ENCODE measurements at regions not wholly inside any gene's neighbourhood (a gene's known extent, or its start where the extent isn't known, plus 50 kb on each side); places are given as distances from the start of the nearest gene placed in this dataset.

DNA sequence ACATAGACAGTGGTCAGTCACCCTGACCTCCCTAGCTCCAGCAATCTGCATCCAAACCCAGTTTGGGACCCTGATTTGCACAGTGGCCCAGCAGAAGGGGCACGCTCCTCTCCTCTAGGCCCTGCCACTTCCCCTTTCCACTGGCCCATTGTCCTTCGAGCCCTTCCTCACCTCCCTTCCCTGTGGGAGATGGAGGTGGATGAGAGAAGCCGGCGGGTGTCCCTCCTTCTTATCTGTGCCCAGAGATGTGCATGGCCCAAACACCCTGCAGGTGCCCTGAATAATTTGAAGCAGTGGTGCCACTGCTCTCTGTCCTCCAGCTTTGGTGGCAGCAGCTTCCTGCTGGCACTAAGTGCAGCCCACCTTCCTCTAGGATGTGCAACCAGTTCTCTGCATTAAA is 140.0 kb downstream of the BARX1 start:
- no peaks in the 10 kb centered on the region for H3K36me3 ChIP-seq
- TF ChIP-seq, protein P1, sequence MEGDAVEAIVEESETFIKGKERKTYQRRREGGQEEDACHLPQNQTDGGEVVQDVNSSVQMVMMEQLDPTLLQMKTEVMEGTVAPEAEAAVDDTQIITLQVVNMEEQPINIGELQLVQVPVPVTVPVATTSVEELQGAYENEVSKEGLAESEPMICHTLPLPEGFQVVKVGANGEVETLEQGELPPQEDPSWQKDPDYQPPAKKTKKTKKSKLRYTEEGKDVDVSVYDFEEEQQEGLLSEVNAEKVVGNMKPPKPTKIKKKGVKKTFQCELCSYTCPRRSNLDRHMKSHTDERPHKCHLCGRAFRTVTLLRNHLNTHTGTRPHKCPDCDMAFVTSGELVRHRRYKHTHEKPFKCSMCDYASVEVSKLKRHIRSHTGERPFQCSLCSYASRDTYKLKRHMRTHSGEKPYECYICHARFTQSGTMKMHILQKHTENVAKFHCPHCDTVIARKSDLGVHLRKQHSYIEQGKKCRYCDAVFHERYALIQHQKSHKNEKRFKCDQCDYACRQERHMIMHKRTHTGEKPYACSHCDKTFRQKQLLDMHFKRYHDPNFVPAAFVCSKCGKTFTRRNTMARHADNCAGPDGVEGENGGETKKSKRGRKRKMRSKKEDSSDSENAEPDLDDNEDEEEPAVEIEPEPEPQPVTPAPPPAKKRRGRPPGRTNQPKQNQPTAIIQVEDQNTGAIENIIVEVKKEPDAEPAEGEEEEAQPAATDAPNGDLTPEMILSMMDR (IDR thresholded peaks at IDR 0.05): no peak
- no peak overlapping the region for H3K27ac ChIP-seq
- intact Hi-C loops (cut with DNase I): no loop called here
- H3K4me3 ChIP-seq: no peak overlapping the region
- no peaks in the 10 kb centered on the region for H3K27me3 ChIP-seq
- DNase-seq (no peak), ATAC-seq (no peak)
- no peaks in the 10 kb centered on the region for H3K9me3 ChIP-seq
- H3K4me1 ChIP-seq: no peaks in the 10 kb centered on the region

DNA sequence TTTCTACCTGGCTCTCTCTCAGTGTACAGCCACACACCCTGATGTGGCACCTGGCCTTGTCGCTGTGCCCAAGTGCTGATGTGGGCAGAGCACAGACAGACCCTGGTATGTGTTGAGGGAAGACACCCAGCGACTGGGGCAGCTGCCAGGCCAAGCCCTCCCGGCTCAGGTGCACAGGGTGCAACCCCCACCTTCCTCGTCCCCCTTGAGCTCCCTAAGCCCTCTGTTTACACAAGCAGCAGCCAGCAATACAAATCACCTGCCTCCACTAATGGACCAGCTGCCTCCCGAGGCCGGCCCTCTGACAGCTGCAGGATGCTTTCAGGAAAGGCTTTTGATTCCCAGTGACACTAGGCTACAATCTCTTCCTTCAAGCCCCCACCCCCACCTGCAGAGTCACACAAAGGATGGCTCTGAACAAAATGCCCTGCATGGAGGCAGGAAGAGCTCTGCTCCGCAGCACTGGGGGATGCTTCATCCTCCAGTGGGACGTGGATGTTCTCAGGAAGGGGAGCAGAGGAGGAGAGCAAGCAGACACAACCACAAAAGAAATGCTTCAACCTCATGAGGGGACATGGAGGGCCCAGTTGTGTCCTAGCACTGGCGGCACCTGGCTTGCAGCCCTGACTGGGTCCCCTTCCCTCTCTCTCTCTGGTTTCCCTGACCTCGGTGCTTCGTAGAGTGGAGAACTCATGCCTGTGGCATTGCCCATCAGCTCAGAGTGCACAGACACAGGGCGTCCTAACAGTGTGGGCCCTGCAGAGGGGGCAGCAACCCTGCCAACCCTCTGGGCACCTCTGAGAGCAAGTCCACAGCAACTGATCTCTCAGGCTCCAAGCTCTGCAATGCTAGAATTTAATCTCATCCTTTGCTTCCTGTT is 140.8 kb downstream of the BARX1 start:
- H3K4me3 ChIP-seq: no peak overlapping the region
- H3K9me3 ChIP-seq: no peaks in the 10 kb centered on the region
- intact Hi-C loops (cut with DNase I): no loop called here
- TF ChIP-seq, protein P1 (IDR thresholded peaks at IDR 0.05): no peak
- H3K36me3 ChIP-seq: no peaks in the 10 kb centered on the region
- no peaks in the 10 kb centered on the region for H3K27me3 ChIP-seq
- ATAC-seq (no peak), DNase-seq (peak; percentile 56)
- no peaks in the 10 kb centered on the region for H3K4me1 ChIP-seq
- no peak overlapping the region for H3K27ac ChIP-seq

DNA sequence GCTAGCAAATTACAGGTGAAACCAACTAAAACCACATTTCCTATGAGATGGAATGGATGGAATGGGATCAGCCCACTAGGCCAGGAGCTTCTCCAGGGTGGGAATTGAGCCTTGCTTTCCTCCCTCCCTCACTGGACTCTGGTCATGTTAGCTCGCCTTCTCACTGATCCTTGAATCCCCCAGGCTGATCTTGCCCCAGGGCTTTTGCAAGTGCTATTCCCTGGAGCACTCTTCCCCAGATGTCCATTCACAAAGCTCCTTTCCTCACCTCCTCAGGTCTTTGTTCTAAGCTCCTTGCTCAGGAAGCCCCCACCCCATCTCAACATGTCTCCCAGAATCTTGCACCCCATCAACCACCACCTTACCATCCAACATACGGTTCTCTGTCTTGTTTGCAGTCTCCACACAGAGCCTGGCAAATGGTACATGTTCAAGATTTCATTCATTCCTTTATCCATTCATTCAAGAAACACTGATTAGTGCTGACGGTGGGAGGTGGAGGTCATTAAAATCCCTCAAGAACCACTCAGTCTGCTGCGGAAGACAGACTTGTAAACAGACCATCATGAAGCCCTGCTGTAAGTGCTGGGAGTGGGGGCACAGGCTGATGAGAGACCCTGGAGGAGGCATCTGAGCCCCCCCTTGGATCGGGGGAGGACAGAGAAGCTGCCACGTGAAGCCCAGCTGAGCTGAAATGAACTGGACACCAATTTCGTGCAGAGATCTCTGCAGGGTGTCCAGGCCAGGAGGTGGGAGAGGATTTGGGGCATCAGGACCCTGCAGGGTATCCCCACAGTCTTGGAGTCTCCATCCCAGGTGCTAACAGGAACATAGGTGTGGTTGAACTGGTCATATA is 141.7 kb downstream of the BARX1 start:
- Histone ChIP-seq H3K27me3 (no peaks in the 10 kb centered on the region), H3K36me3 (no peaks in the 10 kb centered on the region), H3K27ac (no peak overlapping the region), H3K4me3 (no peak overlapping the region), H3K4me1 (no peaks in the 10 kb centered on the region), H3K9me3 (no peaks in the 10 kb centered on the region)
- ATAC-seq: no peak
- intact Hi-C loops (cut with DNase I): no loop called here
- DNase-seq: no peak
- TF ChIP-seq, protein P1 (IDR thresholded peaks at IDR 0.05): no peak

DNA sequence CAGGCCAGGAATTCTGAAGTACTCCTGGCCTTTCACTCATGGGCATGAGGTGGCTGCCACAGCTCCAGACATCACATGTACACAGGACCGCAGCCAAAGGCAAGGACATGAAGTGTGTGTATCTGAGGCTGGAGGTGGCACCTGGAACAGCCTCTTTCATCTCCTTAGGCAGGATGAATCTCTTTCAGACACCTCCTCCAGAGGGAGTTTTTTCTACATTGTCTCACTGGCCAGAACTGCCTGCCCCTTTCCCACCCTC is 142.8 kb downstream of the BARX1 start:
- intact Hi-C loops (cut with DNase I): no loop called here
- DNase-seq: no peak
- no peak for ATAC-seq
- TF ChIP-seq, protein P1 (IDR thresholded peaks at IDR 0.05): no peak
- Histone ChIP-seq H3K9me3 (no peaks in the 10 kb centered on the region), H3K36me3 (no peaks in the 10 kb centered on the region), H3K4me3 (no peak overlapping the region), H3K27me3 (no peaks in the 10 kb centered on the region), H3K4me1 (no peaks in the 10 kb centered on the region), H3K27ac (no peak overlapping the region)

DNA sequence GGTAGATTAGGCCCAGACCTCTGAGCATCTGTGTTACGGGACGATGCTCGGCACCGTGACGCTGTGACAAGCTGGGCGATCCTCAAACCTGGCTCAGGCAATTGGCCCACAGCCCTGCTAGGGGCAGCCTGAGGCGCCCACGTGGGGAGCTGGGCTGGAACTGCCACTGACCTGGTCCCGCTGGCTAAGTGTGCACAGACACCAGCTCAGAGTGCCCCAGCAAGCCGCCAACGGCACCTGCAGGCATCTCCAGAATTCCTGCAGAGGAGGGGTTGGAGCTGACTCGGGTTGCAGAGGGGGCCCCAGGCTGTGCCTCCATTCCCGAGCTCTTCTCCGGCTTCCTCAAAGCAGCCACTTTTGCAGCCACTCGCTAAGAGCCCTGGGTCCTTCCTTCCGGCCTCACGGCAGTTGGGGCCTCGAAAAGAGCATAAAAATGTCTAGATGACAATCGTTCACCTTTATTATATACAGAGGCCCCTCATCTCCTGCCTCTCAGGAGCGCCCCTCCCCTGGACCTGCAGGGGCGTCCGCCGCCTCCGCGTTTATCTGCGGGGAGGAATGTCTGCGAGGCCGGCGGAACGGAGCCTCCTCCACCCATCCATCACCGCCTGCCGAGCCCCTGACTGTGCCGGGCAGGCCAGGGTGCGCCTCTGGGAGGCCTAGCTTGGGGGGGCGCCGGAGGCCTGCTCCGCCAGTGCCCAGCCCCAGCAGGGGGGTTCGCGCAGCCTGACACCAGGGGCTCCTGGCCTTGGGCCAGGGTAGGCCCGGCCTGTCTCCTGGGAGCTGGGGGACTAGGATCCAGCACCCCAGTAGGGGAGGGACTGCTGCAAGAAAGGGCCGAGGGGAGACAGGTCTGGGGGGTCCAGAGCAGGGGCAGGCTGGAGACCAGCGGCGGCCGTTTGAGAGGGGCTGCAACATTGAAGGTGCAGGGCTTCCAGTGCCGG is 144.9 kb downstream of the BARX1 start:
- Histone ChIP-seq H3K4me3 (no peak overlapping the region), H3K9me3 (no peaks in the 10 kb centered on the region), H3K36me3 (no peaks in the 10 kb centered on the region), H3K27me3 (no peaks in the 10 kb centered on the region), H3K27ac (no peak overlapping the region), H3K4me1 (no peaks in the 10 kb centered on the region)
- intact Hi-C loops (cut with DNase I): no loop called here
- DNase-seq: peak; percentile 52
- no peak for ATAC-seq
- TF ChIP-seq, protein P1 (IDR thresholded peaks at IDR 0.05): no peak
